ENCODE measurements at regions not wholly inside any gene's neighbourhood (a gene's known extent, or its start where the extent isn't known, plus 50 kb on each side); places are given as distances from the start of the nearest gene placed in this dataset.

DNA sequence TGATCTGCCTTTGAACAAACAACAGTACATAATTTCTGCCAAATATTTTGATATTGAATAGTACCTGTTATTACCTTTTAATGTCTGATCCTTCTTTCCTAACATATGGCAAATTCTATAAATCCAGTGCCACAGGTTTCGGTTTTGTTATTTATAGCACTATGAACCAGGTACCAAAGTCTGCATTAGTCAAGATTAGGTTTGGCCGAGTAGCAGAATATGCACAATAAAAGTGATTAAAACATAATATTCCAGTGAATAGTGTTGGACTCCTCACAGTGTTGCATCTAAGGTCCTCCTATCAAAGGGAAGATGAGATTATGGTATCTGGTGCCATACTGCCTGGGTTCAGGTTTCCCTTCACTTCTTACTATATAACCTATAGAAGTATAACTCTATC, 599.0 kb downstream of the ZPLD1 start:
- POLR2A ChIA-PET, result no interaction called here
- DNase-seq (no peak), ATAC-seq (no peak)
- no peak overlapping the region for H3K27ac Mint-ChIP-seq
- peaks cover 0 to 7% (median 0%) of the 10 kb centered on the region in 9 donors for H3K9me3 Mint-ChIP-seq
- H3K4me3 Mint-ChIP-seq, result no peak overlapping the region
- no peaks in the 10 kb centered on the region for H3K4me1 Mint-ChIP-seq
- H3K36me3 Mint-ChIP-seq, result no peaks in the 10 kb centered on the region
- H3K27me3 Mint-ChIP-seq, result no peaks in the 10 kb centered on the region

DNA sequence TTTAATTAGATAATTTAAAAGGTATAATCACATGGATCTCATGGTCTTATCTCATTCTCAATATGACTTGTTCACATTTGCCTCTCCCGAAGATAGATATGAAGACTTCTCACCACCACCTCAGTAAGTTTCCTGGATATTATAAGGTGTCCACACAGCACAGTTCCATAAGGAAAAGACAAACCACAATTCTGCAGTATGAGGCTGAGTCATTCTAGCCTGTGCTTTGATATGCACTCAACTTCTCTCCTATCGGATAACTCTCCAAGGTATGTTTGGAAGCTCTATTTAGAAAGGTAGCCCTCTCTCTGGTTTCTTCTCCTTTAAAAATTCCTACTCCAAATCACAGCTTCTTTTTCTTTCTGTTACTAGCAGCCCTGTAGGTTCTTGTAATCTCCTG, 612.8 kb downstream of the ZPLD1 start:
- H3K4me3 Mint-ChIP-seq, result no peak overlapping the region
- POLR2A ChIA-PET, result no interaction called here
- no peak for ATAC-seq
- no peak for DNase-seq
- H3K27ac Mint-ChIP-seq, result no peak overlapping the region
- H3K27me3 Mint-ChIP-seq, result no peaks in the 10 kb centered on the region
- H3K36me3 Mint-ChIP-seq, result no peaks in the 10 kb centered on the region
- peaks cover 0 to 12% (median 0%) of the 10 kb centered on the region in 4 donors for H3K4me1 Mint-ChIP-seq
- peaks cover 0 to 10% (median 2%) of the 10 kb centered on the region in 9 donors for H3K9me3 Mint-ChIP-seq

DNA sequence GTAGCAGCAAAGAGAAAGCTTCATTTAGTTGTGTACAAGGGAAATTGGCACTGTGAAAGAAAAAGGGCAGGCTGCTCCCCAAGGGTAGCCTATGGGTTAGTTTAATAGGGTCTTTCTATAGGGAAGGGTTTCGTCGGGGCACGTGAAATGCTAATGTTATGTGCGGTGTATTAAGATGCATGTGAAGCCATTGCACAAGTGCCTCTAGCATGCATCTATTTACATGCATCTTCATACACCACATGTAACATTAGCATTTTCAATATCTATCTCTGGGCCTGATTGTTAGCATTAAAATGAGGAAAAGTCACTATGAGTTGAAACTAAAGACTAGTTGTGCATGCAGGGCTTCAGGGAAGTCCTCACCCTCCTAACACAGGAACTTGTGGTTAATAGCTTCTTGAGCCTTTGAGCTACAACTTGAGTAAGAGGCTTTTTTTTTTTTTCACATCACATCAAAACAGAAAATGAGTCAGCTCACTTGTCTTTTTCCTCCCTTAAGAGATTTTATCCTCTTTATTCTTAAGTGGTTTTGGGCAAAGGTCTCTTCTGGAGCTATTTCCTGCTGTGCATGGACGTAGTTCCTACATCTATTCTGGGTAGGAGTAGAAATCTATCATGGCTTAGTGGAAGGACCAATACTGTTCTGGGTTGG, 613.4 kb downstream of the ZPLD1 start:
- peaks cover 0 to 10% (median 0%) of the 10 kb centered on the region in 9 donors for H3K9me3 Mint-ChIP-seq
- peaks cover 0 to 12% (median 0%) of the 10 kb centered on the region in 4 donors for H3K4me1 Mint-ChIP-seq
- H3K27me3 Mint-ChIP-seq, result no peaks in the 10 kb centered on the region
- POLR2A ChIA-PET, result no interaction called here
- ATAC-seq (no peak), DNase-seq (no peak)
- H3K27ac Mint-ChIP-seq, result peak overlapping the region in 1 of 10 donors; percentile 6
- peak overlapping the region in 1 of 10 donors; percentile 27 for H3K4me3 Mint-ChIP-seq
- H3K36me3 Mint-ChIP-seq, result no peaks in the 10 kb centered on the region

DNA sequence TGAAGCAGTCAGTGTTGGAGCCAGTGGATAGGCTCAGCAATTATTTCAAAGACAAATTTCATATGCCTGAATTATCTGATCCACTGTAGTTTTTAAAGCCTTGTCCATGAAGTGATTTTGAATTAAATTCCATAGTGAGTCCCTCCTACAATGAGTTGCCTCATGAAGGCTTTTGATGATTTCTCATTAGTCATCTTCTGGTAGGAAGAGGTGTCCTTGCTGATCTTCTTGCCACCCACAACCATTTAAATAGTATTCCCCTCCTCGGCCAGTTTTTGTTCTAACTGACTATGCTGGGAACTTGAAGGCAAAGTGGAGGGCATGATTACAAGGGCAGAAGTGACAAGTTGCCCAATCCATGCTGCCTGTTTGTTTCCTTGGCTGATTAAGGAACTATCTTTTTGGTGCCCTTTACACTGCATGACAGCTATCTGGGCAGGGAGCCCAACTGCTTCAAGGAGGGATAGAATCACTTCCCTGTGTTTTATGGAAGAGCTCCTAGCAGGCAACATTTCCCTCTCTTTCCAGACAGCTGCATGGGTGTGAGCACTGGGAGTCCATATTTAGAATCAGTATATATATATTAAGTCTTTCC, 617.5 kb downstream of the ZPLD1 start:
- ATAC-seq (no peak), DNase-seq (no peak)
- Mint-ChIP-seq H3K9me3 (peaks cover 0 to 20% (median 2%) of the 10 kb centered on the region in 9 donors), H3K4me3 (no peak overlapping the region), H3K4me1 (peaks cover 0 to 9% (median 0%) of the 10 kb centered on the region in 4 donors), H3K36me3 (no peaks in the 10 kb centered on the region), H3K27ac (no peak overlapping the region), H3K27me3 (no peaks in the 10 kb centered on the region)
- POLR2A ChIA-PET, result no interaction called here

DNA sequence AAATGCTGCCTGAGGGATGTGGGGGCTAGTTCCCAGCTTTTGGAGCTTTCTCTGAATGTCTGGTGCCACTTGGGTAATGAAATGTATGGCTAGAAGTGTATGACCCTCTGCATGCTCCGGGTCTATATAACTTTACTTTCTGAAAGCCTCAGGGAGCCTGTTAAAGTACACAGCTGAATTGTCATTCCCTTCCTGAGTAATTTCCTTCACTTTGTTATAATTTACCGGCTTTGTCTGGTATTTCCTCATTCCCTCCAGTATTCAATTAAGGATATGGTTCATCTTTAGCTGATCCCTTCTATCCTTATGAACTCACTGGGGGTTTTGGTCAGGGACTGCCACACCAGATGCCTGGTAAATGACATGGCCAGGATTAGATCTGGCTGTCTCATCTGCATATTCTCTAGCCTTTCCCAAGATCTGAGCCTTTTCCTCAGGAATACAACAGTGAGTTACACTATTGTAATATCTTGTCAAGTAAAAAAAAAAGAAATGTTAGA, 620.3 kb downstream of the ZPLD1 start:
- Mint-ChIP-seq H3K36me3 (no peaks in the 10 kb centered on the region), H3K4me3 (no peak overlapping the region), H3K9me3 (peaks cover 0 to 15% (median 0%) of the 10 kb centered on the region in 9 donors), H3K27ac (no peak overlapping the region), H3K4me1 (no peaks in the 10 kb centered on the region), H3K27me3 (no peaks in the 10 kb centered on the region)
- DNase-seq, result no peak
- POLR2A ChIA-PET, result no interaction called here
- ATAC-seq, result no peak

DNA sequence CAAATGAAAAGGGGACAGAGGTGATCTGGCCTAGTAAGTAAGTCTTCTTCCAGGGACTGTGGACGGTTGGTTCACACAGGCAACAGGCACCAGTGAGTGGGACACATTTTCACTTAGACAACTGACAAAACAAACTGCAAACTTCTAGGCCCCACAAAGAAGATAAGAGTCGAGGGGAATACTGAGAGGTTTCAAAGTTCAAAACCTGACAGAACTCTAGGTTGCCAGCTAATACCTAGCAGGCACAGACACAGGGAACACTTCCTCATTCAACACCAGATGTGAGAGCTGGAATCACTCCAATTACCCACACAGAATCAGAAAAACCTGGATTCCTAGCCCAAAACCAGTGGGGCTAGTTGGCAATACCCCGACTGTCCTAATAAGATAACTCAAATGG, 621.7 kb downstream of the ZPLD1 start:
- DNase-seq (no peak), ATAC-seq (no peak)
- H3K4me3 Mint-ChIP-seq, result no peak overlapping the region
- no peaks in the 10 kb centered on the region for H3K27me3 Mint-ChIP-seq
- H3K9me3 Mint-ChIP-seq, result peaks cover 0 to 10% (median 0%) of the 10 kb centered on the region in 9 donors
- no peak overlapping the region for H3K27ac Mint-ChIP-seq
- POLR2A ChIA-PET, result no interaction called here
- H3K36me3 Mint-ChIP-seq, result no peaks in the 10 kb centered on the region
- H3K4me1 Mint-ChIP-seq, result no peaks in the 10 kb centered on the region

DNA sequence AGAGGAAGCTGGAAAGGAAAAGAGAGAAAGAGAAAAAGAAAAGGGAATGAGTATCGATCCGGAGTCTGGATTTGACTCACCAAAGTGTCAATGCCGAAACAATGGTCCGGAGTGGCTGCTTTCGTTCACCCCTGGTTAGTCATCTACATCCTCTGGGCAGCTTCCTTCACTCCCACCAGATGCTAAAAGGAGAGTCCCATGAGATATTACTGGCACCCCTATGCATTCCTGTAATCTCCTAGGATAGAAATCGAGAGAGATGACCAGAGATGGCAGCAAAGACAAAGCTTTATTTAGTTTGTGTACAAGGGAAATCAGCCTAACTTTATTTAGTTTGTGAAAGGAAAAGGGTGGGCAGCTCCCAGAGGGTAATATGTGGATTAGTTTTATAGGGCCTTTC, 622.2 kb downstream of the ZPLD1 start:
- Mint-ChIP-seq H3K27ac (no peak overlapping the region), H3K4me3 (no peak overlapping the region), H3K9me3 (peaks cover 0 to 10% (median 0%) of the 10 kb centered on the region in 9 donors), H3K4me1 (no peaks in the 10 kb centered on the region), H3K36me3 (no peaks in the 10 kb centered on the region), H3K27me3 (no peaks in the 10 kb centered on the region)
- POLR2A ChIA-PET, result no interaction called here
- DNase-seq, result no peak
- no peak for ATAC-seq

DNA sequence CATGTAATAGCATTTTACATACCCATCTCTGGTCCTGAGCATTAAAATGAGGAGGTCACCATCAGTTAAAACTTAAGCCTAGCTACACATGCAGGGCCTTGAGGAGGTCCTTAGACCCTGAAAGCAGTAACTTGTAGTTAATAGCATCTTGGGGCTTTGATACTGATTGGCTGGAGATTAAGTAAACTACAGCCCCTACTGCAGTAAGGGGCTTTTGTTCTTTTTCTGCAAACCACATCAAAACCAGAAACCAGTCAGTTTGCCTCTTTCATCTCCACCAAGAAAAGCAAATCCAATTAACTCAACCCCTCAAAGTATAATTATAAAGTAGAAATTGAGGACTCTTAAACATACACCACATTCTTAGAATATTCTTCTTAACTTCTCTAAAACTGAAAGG, 622.7 kb downstream of the ZPLD1 start:
- ATAC-seq (no peak), DNase-seq (no peak)
- Mint-ChIP-seq H3K9me3 (peaks cover 0 to 10% (median 0%) of the 10 kb centered on the region in 9 donors), H3K27me3 (no peaks in the 10 kb centered on the region), H3K27ac (no peak overlapping the region), H3K4me3 (no peak overlapping the region), H3K4me1 (no peaks in the 10 kb centered on the region), H3K36me3 (no peaks in the 10 kb centered on the region)
- POLR2A ChIA-PET, result no interaction called here

DNA sequence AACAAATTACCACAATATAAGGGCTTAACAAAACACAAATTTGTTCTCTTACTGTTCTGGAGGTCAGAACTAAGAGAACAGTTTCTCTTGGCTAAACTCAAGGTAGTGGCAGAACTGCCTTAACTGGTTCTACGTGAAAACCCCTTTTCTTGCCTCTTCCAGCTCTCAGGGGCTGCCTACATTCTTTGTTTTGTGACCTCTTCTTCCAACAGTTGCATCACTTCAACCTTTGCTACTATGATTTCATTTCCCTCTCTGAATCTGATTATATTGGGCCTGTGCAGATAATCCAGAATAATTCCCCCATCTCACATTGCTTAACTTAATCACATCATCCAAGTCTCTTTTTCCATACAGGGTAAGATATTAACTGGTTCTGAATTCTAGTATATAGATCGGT, 624.6 kb downstream of the ZPLD1 start:
- H3K4me1 Mint-ChIP-seq, result no peaks in the 10 kb centered on the region
- DNase-seq (no peak), ATAC-seq (no peak)
- H3K36me3 Mint-ChIP-seq, result no peaks in the 10 kb centered on the region
- H3K27me3 Mint-ChIP-seq, result no peaks in the 10 kb centered on the region
- no peak overlapping the region for H3K27ac Mint-ChIP-seq
- peaks cover 0 to 10% (median 0%) of the 10 kb centered on the region in 9 donors for H3K9me3 Mint-ChIP-seq
- no peak overlapping the region for H3K4me3 Mint-ChIP-seq
- POLR2A ChIA-PET, result no interaction called here

DNA sequence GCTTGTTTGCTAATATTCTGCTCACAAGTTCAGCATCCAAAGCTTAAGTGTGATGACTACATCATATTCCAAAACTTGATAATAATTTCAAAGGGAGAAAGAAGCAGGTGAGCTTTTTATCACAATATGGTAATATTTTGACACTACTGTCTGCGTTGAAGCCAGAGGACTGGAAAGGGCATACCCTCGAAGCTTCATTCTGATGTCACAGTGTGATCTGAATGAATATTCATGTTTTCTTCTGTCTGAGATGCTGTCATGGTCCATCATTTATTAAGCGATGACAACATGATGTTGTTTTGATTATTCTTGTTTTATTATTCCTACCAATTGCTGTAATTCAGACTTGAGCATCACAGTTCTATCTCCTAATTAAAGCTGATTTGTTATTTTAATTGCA, 625.4 kb downstream of the ZPLD1 start:
- DNase-seq, result no peak
- H3K4me3 Mint-ChIP-seq, result no peak overlapping the region
- H3K27ac Mint-ChIP-seq, result no peak overlapping the region
- H3K27me3 Mint-ChIP-seq, result no peaks in the 10 kb centered on the region
- no peaks in the 10 kb centered on the region for H3K4me1 Mint-ChIP-seq
- POLR2A ChIA-PET, result no interaction called here
- H3K9me3 Mint-ChIP-seq, result peaks cover 0 to 10% (median 0%) of the 10 kb centered on the region in 9 donors
- no peak for ATAC-seq
- no peaks in the 10 kb centered on the region for H3K36me3 Mint-ChIP-seq

DNA sequence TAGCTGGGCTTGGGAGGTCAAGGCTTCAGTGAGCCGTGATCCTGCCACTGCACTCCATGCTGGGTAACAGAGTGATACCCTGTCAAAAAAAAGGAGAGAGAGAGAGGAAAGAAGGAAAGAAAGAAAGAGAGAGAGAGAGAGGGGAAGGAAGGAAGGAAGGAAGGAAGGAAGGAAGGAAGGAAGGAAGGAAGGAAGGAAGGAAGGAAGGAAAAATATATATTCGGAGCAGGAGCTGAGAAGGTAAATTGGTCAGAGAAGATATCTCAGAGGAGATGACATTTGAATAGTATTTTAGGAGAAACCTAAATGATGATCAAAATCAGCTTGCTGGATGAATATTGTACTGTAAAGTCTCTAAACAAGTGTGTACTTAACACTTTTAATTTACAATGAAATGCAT, 633.1 kb downstream of the ZPLD1 start:
- Mint-ChIP-seq H3K27ac (no peak overlapping the region), H3K36me3 (no peaks in the 10 kb centered on the region), H3K27me3 (no peaks in the 10 kb centered on the region), H3K9me3 (peaks cover 0 to 2% (median 0%) of the 10 kb centered on the region in 9 donors), H3K4me3 (no peak overlapping the region), H3K4me1 (no peaks in the 10 kb centered on the region)
- ATAC-seq (no peak), DNase-seq (no peak)
- POLR2A ChIA-PET, result no interaction called here

DNA sequence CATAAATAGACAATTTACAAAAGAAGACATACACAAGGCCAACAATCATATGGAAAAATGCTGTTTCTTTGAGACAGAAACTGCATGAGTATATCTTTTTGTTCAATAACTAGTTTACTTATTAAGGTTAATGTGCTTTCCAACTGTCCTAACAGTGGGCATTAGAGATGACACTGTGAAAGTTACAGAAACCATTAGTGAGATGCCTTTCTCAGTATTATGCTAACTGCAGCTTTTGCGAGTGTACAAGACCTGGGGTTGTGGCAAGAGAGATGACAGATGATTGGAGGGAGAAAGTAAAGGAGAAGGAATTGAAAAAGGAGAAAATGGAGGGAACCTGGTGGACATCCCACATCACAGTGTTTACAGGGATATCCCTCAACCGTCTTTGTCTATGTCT, 640.5 kb downstream of the ZPLD1 start:
- DNase-seq, result no peak
- Mint-ChIP-seq H3K27me3 (no peaks in the 10 kb centered on the region), H3K36me3 (no peaks in the 10 kb centered on the region), H3K4me1 (no peaks in the 10 kb centered on the region), H3K27ac (no peak overlapping the region), H3K4me3 (no peak overlapping the region), H3K9me3 (peaks cover 0 to 5% (median 0%) of the 10 kb centered on the region in 9 donors)
- POLR2A ChIA-PET, result no interaction called here
- ATAC-seq, result no peak

DNA sequence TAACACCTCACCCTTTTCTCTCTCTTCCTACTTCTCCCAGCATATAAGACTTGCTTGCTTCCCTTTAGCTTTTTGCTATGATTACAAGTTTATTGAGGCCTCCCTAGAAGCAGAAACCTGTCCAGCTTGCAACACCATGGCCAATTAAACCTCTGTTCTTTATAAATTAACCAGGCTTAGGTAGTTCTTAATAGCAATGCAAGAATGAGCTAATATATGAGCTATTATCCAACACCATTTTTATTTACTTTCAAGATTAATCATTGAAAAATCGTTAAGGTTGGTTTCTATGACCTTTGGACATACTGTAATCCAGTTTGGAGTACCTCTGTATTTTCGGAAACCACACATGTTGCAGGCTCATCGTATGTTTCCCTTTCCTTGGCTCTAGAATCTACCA, 643.1 kb downstream of the ZPLD1 start:
- H3K4me3 Mint-ChIP-seq, result no peak overlapping the region
- no peaks in the 10 kb centered on the region for H3K27me3 Mint-ChIP-seq
- DNase-seq, result no peak
- peaks cover 0 to 5% (median 0%) of the 10 kb centered on the region in 9 donors for H3K9me3 Mint-ChIP-seq
- H3K36me3 Mint-ChIP-seq, result no peaks in the 10 kb centered on the region
- POLR2A ChIA-PET, result no interaction called here
- no peak overlapping the region for H3K27ac Mint-ChIP-seq
- no peaks in the 10 kb centered on the region for H3K4me1 Mint-ChIP-seq
- no peak for ATAC-seq

DNA sequence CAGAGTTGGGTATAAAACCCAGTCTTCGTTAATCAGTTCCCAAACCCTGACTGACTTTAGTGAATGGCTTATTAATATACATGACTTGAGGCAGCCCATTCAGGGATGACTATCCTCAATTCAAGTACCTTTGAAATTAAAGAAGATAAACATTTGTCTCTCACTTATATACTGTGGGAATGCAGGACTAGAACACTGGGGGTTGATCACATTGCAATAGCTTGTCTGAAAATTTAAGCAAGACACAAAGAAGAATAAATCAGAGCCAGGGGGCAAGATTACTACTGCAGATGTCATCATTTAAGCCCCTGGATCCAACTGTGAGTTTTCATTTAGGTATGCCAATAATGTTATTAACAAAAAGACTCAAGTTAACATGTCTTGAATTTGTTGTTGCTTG, 647.7 kb downstream of the ZPLD1 start:
- H3K36me3 Mint-ChIP-seq, result no peaks in the 10 kb centered on the region
- no peaks in the 10 kb centered on the region for H3K27me3 Mint-ChIP-seq
- ATAC-seq, result no peak
- H3K4me3 Mint-ChIP-seq, result no peak overlapping the region
- peaks cover 0 to 4% (median 0%) of the 10 kb centered on the region in 9 donors for H3K9me3 Mint-ChIP-seq
- POLR2A ChIA-PET, result no interaction called here
- H3K27ac Mint-ChIP-seq, result no peak overlapping the region
- DNase-seq, result no peak
- no peaks in the 10 kb centered on the region for H3K4me1 Mint-ChIP-seq
